ENCODE measurements at regions not wholly inside any gene's neighbourhood (a gene's known extent, or its start where the extent isn't known, plus 50 kb on each side); places are given as distances from the start of the nearest gene placed in this dataset.

GRCh38 chr10:85148693-85149640 is 820.6 kb downstream of the CCSER2 start:
- Histone ChIP-seq H3K4me2 (ENCODE audit: low read depth, low read length, poor library complexity, severe bottlenecking) (no peak overlapping the region), H4K20me1 (ENCODE audit: low read depth, low read length) (no peaks in the 10 kb centered on the region), H3K9me3 (ENCODE audit: insufficient read depth, low read length) (no peaks in the 10 kb centered on the region), H3K79me2 (ENCODE audit: insufficient read depth, low read length) (no peaks in the 10 kb centered on the region), H3F3A (ENCODE audit: insufficient read depth) (no peaks in the 10 kb centered on the region), H3K36me3 (ENCODE audit: low read length) (no peaks in the 10 kb centered on the region), H3K27me3 (ENCODE audit: low read length) (no peaks in the 10 kb centered on the region), H2AFZ (ENCODE audit: low read depth, low read length, severe bottlenecking) (no peak overlapping the region), H3K9me2 (replicated peaks; ENCODE audit: insufficient read depth, low read length) (no peaks in the 10 kb centered on the region; the same call in 1 of the 2 replicates), H3K4me3 (ENCODE audit: insufficient read depth, low read length, poor library complexity, severe bottlenecking) (no peak overlapping the region), H3K27ac (ENCODE audit: low read depth, low read length) (no peak overlapping the region), H3K9ac (ENCODE audit: low read length) (no peak overlapping the region)
- no peak for TF ChIP-seq CTCF (IDR thresholded peaks at IDR 0.05; ENCODE audit: insufficient read depth, low read length, poor library complexity, severe bottlenecking)
- no peak for TF ChIP-seq EZH2phosphoT487 (conservative IDR thresholded peaks at IDR 0.05; ENCODE audit: low read length)

GRCh38 chr10:85149766-85150165 is 821.4 kb downstream of the CCSER2 start:
- H3F3A ChIP-seq (ENCODE audit: insufficient read depth) = no peaks in the 10 kb centered on the region

GRCh38 chr10:85151506-85151905 is 823.1 kb downstream of the CCSER2 start:
- TF ChIP-seq CTCF (IDR thresholded peaks at IDR 0.05; ENCODE audit: insufficient read depth, low read length, poor library complexity, severe bottlenecking) (no peak), EZH2phosphoT487 (conservative IDR thresholded peaks at IDR 0.05; ENCODE audit: low read length) (no peak)
- H3K27me3 ChIP-seq (ENCODE audit: low read length) = no peaks in the 10 kb centered on the region
- no peak overlapping the region for H3K27ac ChIP-seq (ENCODE audit: low read depth, low read length)
- no peak overlapping the region for H3K4me2 ChIP-seq (ENCODE audit: low read depth, low read length, poor library complexity, severe bottlenecking)
- no peak overlapping the region for H3K9ac ChIP-seq (ENCODE audit: low read length)
- no peaks in the 10 kb centered on the region for H3K79me2 ChIP-seq (ENCODE audit: insufficient read depth, low read length)
- no peaks in the 10 kb centered on the region; the same call in 1 of the 2 replicates for H3K9me2 ChIP-seq (replicated peaks; ENCODE audit: insufficient read depth, low read length)
- no peaks in the 10 kb centered on the region for H4K20me1 ChIP-seq (ENCODE audit: low read depth, low read length)
- no peak overlapping the region for H2AFZ ChIP-seq (ENCODE audit: low read depth, low read length, severe bottlenecking)
- H3K9me3 ChIP-seq (ENCODE audit: insufficient read depth, low read length) = no peaks in the 10 kb centered on the region
- H3F3A ChIP-seq (ENCODE audit: insufficient read depth) = no peaks in the 10 kb centered on the region
- H3K36me3 ChIP-seq (ENCODE audit: low read length) = no peaks in the 10 kb centered on the region
- H3K4me3 ChIP-seq (ENCODE audit: insufficient read depth, low read length, poor library complexity, severe bottlenecking) = no peak overlapping the region

More at GRCh38 chr10:85149766-85150165, 821.4 kb downstream of the CCSER2 start:
- H4K20me1 ChIP-seq (ENCODE audit: low read depth, low read length) = no peaks in the 10 kb centered on the region
- TF ChIP-seq CTCF (IDR thresholded peaks at IDR 0.05; ENCODE audit: insufficient read depth, low read length, poor library complexity, severe bottlenecking) (no peak), EZH2phosphoT487 (conservative IDR thresholded peaks at IDR 0.05; ENCODE audit: low read length) (no peak)
- no peaks in the 10 kb centered on the region for H3K27me3 ChIP-seq (ENCODE audit: low read length)
- no peaks in the 10 kb centered on the region for H3K36me3 ChIP-seq (ENCODE audit: low read length)
- no peak overlapping the region for H2AFZ ChIP-seq (ENCODE audit: low read depth, low read length, severe bottlenecking)
- no peak overlapping the region for H3K4me3 ChIP-seq (ENCODE audit: insufficient read depth, low read length, poor library complexity, severe bottlenecking)
- no peak overlapping the region for H3K4me2 ChIP-seq (ENCODE audit: low read depth, low read length, poor library complexity, severe bottlenecking)
- H3K27ac ChIP-seq (ENCODE audit: low read depth, low read length) = no peak overlapping the region
- H3K9me2 ChIP-seq (replicated peaks; ENCODE audit: insufficient read depth, low read length) = no peaks in the 10 kb centered on the region; the same call in 1 of the 2 replicates
- H3K9ac ChIP-seq (ENCODE audit: low read length) = no peak overlapping the region
- H3K79me2 ChIP-seq (ENCODE audit: insufficient read depth, low read length) = no peaks in the 10 kb centered on the region
- no peaks in the 10 kb centered on the region for H3K9me3 ChIP-seq (ENCODE audit: insufficient read depth, low read length)
